ENCODE measurements at regions not wholly inside any gene's neighbourhood (a gene's known extent, or its start where the extent isn't known, plus 50 kb on each side); places are given as distances from the start of the nearest gene placed in this dataset.

- no peak for DNase-seq
- H3K4me3 ChIP-seq (ENCODE audit: low read depth, low read length), result no peak overlapping the region
- H3K27ac ChIP-seq, result no peak overlapping the region
- H3K27me3 ChIP-seq (replicated peaks), result no peaks in the 10 kb centered on the region
- no peaks in the 10 kb centered on the region for H3K36me3 ChIP-seq (replicated peaks)
- TF ChIP-seq CTCF (IDR thresholded peaks at IDR 0.05; ENCODE audit: low read depth, low read length, missing control alignments), result no peak
- in situ Hi-C loops (cut with HindIII; ENCODE audit: low pct_ligation_motif_present, low sequenced_read_pairs), result no loop called here
These were observed 234.0 kb upstream of the CAND1 start for GRCh38 chr12:67035121-67035520.

GRCh38 chr12:67038486-67038885 lies 230.7 kb upstream of the CAND1 start:
- no peak for DNase-seq
- TF ChIP-seq CTCF (IDR thresholded peaks at IDR 0.05; ENCODE audit: low read depth, low read length, missing control alignments), result no peak
- no peaks in the 10 kb centered on the region for H3K27me3 ChIP-seq (replicated peaks)
- no peak overlapping the region for H3K27ac ChIP-seq
- H3K4me3 ChIP-seq (ENCODE audit: low read depth, low read length), result no peak overlapping the region
- H3K36me3 ChIP-seq (replicated peaks), result no peaks in the 10 kb centered on the region
- in situ Hi-C loops (cut with HindIII; ENCODE audit: low pct_ligation_motif_present, low sequenced_read_pairs), result no loop called here

- DNase-seq, result no peak
- no peak overlapping the region for H3K27ac ChIP-seq
- H3K27me3 ChIP-seq (replicated peaks), result no peaks in the 10 kb centered on the region
- TF ChIP-seq CTCF (IDR thresholded peaks at IDR 0.05; ENCODE audit: low read depth, low read length, missing control alignments), result no peak
- in situ Hi-C loops (cut with HindIII; ENCODE audit: low pct_ligation_motif_present, low sequenced_read_pairs), result no loop called here
- no peak overlapping the region for H3K4me3 ChIP-seq (ENCODE audit: low read depth, low read length)
- no peaks in the 10 kb centered on the region for H3K36me3 ChIP-seq (replicated peaks)
These were observed 228.9 kb upstream of the CAND1 start for GRCh38 chr12:67039995-67040860.

GRCh38 chr12:67040861-67041137 lies 228.4 kb upstream of the CAND1 start:
- H3K4me3 ChIP-seq (ENCODE audit: low read depth, low read length), result no peak overlapping the region
- DNase-seq, result no peak
- no peak for TF ChIP-seq CTCF (IDR thresholded peaks at IDR 0.05; ENCODE audit: low read depth, low read length, missing control alignments)
- H3K36me3 ChIP-seq (replicated peaks), result no peaks in the 10 kb centered on the region
- H3K27ac ChIP-seq, result no peak overlapping the region
- in situ Hi-C loops (cut with HindIII; ENCODE audit: low pct_ligation_motif_present, low sequenced_read_pairs), result no loop called here
- no peaks in the 10 kb centered on the region for H3K27me3 ChIP-seq (replicated peaks)

GRCh38 chr12:67042697-67043131 lies 226.4 kb upstream of the CAND1 start:
- Histone ChIP-seq H3K27me3 (replicated peaks) (no peaks in the 10 kb centered on the region), H3K27ac (no peak overlapping the region), H3K4me3 (ENCODE audit: low read depth, low read length) (no peak overlapping the region), H3K36me3 (replicated peaks) (no peaks in the 10 kb centered on the region)
- in situ Hi-C loops (cut with HindIII; ENCODE audit: low pct_ligation_motif_present, low sequenced_read_pairs), result no loop called here
- no peak for TF ChIP-seq CTCF (IDR thresholded peaks at IDR 0.05; ENCODE audit: low read depth, low read length, missing control alignments)
- DNase-seq, result peak; percentile 47

GRCh38 chr12:67043771-67044170 lies 225.4 kb upstream of the CAND1 start:
- in situ Hi-C loops (cut with HindIII; ENCODE audit: low pct_ligation_motif_present, low sequenced_read_pairs), result no loop called here
- no peak for TF ChIP-seq CTCF (IDR thresholded peaks at IDR 0.05; ENCODE audit: low read depth, low read length, missing control alignments)
- Histone ChIP-seq H3K27ac (no peak overlapping the region), H3K36me3 (replicated peaks) (no peaks in the 10 kb centered on the region), H3K4me3 (ENCODE audit: low read depth, low read length) (no peak overlapping the region), H3K27me3 (replicated peaks) (no peaks in the 10 kb centered on the region)
- no peak for DNase-seq

Measured in brain microvascular endothelial cell (primary cell).